Osteocyte (in vitro differentiated cells): ENCODE measurements at regions not wholly inside any gene's neighbourhood (a gene's known extent, or its start where the extent isn't known, plus 50 kb on each side); places are given as distances from the start of the nearest gene placed in this dataset.

Experiments
- DNase-seq: peaks from one replicate; pipeline ENCODE4 v3.0.0; 2021; ENCODE audit warnings: mixed read lengths; ENCODE audit not compliant: unreplicated experiment; ENCODE audit errors: extremely low spot score
- H3K27ac Mint-ChIP-seq: one replicate; pipeline ENCODE4 v1.8.0; 2021; ENCODE audit warnings: mild to moderate bottlenecking, mixed read lengths; ENCODE audit not compliant: unreplicated experiment
- H3K27me3 Mint-ChIP-seq: one replicate; pipeline ENCODE4 v1.8.0; 2021; ENCODE audit warnings: mixed read lengths; ENCODE audit not compliant: unreplicated experiment
- H3K36me3 Mint-ChIP-seq: one replicate; pipeline ENCODE4 v1.8.0; 2021; ENCODE audit warnings: mixed read lengths; ENCODE audit not compliant: unreplicated experiment
- H3K4me1 Mint-ChIP-seq: one replicate; pipeline ENCODE4 v1.8.0; 2021; ENCODE audit warnings: mixed read lengths; ENCODE audit not compliant: unreplicated experiment
- H3K4me3 Mint-ChIP-seq: one replicate; pipeline ENCODE4 v1.8.0; 2021; ENCODE audit warnings: mild to moderate bottlenecking, moderate library complexity, mixed read lengths; ENCODE audit not compliant: unreplicated experiment
- H3K9me3 Mint-ChIP-seq: one replicate; pipeline ENCODE4 v1.8.0; 2021; ENCODE audit warnings: mixed read lengths; ENCODE audit not compliant: unreplicated experiment
- TF ChIP-seq, protein P1 (sequence below): fragments of 200-600 bp; sonication (generic); IDR thresholded peaks from 2 replicates; pipeline ENCODE4 v1.5.0; 2021; ENCODE audit warnings: antibody characterized with exemption, mild to moderate bottlenecking, moderate library complexity

DNA sequence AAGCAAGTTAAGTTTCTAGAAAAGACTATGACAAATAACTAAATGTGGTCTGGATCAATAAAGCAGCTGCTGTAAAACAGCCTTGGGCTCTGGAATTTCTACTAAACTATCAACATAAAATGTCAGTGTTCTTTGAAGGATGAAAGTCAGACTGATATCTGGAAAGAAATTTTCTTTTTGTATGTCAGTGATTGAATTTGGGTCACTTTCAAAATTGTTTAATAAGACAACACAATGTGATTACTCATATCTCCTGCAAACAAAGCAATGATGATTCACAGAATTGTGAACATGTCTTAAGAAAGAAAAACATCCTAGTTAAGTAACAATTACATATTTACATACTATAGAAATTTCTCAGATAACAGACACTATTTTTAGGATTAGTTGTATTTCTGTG lies 826.4 kb downstream of the PLA2G4A start:
- no peaks in the 10 kb centered on the region for H3K27me3 Mint-ChIP-seq
- DNase-seq = no peak
- no peak overlapping the region for H3K27ac Mint-ChIP-seq
- peaks cover 5% of the 10 kb centered on the region for H3K4me1 Mint-ChIP-seq
- TF ChIP-seq, protein P1, sequence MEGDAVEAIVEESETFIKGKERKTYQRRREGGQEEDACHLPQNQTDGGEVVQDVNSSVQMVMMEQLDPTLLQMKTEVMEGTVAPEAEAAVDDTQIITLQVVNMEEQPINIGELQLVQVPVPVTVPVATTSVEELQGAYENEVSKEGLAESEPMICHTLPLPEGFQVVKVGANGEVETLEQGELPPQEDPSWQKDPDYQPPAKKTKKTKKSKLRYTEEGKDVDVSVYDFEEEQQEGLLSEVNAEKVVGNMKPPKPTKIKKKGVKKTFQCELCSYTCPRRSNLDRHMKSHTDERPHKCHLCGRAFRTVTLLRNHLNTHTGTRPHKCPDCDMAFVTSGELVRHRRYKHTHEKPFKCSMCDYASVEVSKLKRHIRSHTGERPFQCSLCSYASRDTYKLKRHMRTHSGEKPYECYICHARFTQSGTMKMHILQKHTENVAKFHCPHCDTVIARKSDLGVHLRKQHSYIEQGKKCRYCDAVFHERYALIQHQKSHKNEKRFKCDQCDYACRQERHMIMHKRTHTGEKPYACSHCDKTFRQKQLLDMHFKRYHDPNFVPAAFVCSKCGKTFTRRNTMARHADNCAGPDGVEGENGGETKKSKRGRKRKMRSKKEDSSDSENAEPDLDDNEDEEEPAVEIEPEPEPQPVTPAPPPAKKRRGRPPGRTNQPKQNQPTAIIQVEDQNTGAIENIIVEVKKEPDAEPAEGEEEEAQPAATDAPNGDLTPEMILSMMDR = no peak
- no peak overlapping the region for H3K4me3 Mint-ChIP-seq
- no peaks in the 10 kb centered on the region for H3K36me3 Mint-ChIP-seq
- H3K9me3 Mint-ChIP-seq = no peaks in the 10 kb centered on the region

DNA sequence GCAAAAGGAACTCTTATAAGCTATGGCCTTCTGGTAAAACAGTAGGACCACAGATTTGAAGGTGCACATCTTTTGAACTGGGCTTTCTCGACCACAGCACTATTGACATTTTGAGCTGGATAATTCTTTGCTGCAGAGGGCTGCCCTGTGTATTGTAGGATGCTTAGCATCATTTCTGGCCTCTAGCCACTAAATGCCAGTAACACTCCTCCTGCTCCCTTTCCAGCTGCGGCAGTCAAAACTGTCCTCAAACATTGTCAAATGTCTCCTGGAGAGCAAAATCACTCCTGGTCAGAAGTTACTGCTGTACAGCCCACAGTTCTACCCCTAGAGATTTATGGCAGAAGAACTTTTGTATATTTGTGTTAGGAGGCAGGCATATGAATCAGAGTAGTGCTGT lies 836.7 kb downstream of the PLA2G4A start:
- TF ChIP-seq, protein P1 = no peak
- no peaks in the 10 kb centered on the region for H3K9me3 Mint-ChIP-seq
- no peak overlapping the region for H3K27ac Mint-ChIP-seq
- H3K4me1 Mint-ChIP-seq = no peaks in the 10 kb centered on the region
- DNase-seq = no peak
- no peaks in the 10 kb centered on the region for H3K36me3 Mint-ChIP-seq
- H3K27me3 Mint-ChIP-seq = no peaks in the 10 kb centered on the region
- H3K4me3 Mint-ChIP-seq = no peak overlapping the region

DNA sequence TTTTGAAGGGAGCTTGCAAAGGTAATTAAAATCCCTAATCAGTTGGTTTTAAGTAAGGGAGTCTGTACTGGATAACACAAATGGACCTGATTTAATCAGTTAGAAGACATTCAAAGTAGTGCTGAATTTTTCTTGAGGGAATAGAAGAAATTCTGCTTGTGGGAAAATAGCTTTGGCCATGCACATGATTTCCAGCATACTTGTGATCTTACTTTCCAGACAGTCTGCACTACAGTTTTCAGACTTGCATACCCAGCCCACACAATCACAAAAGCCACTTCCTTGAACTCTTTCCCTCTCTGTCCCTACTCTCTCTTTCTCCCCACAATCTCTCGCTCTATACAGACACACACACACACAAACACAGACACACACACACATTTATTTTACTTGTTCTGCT lies 852.1 kb downstream of the PLA2G4A start:
- no peak overlapping the region for H3K4me3 Mint-ChIP-seq
- TF ChIP-seq, protein P1 = no peak
- no peaks in the 10 kb centered on the region for H3K27me3 Mint-ChIP-seq
- no peaks in the 10 kb centered on the region for H3K36me3 Mint-ChIP-seq
- peaks cover 15% of the 10 kb centered on the region for H3K4me1 Mint-ChIP-seq
- no peaks in the 10 kb centered on the region for H3K9me3 Mint-ChIP-seq
- no peak overlapping the region for H3K27ac Mint-ChIP-seq
- DNase-seq = no peak

DNA sequence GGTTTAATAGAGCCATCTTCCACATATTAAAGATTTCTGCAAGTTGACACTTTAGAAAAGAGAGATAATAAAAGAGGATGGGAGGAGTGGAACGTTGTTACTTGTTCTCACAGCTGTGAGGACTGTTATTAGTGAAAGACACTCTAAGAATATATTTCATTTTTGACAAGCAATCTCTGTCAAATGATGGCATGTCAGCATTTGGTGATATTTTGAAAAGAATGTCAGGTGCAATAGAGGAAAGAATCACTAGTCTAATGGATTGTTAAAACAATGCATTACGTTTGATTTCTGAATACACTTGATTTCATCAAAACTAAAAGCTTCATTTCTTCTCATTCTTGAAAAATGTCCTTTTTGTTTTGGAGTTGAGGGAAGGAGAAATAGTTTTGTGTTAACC lies 853.4 kb downstream of the PLA2G4A start:
- no peak for DNase-seq
- no peak overlapping the region for H3K27ac Mint-ChIP-seq
- H3K4me3 Mint-ChIP-seq = no peak overlapping the region
- peaks cover 18% of the 10 kb centered on the region for H3K4me1 Mint-ChIP-seq
- H3K36me3 Mint-ChIP-seq = no peaks in the 10 kb centered on the region
- H3K27me3 Mint-ChIP-seq = no peaks in the 10 kb centered on the region
- TF ChIP-seq, protein P1 = no peak
- H3K9me3 Mint-ChIP-seq = no peaks in the 10 kb centered on the region

DNA sequence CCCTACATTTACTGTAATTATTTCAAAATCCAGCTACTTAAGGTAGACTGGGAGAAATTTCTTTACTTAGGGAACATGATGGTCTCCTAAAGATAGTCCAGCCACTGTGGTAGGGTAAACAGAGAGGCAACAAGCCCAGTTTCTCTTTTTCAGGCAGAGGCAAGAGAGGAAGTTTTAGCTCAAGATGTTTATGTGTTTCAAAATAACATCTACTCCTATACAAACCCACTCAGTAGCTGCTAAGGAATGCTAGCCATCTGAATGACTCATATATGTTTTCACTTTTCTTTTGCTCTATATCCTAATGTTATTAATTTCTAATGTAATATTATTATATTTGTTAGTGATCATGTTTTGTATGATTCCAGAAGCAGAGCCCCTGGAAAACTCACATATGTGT lies 856.6 kb downstream of the PLA2G4A start:
- Mint-ChIP-seq H3K36me3 (no peaks in the 10 kb centered on the region), H3K9me3 (peaks cover 4% of the 10 kb centered on the region), H3K4me3 (peak overlapping the region; percentile 7), H3K27me3 (no peaks in the 10 kb centered on the region), H3K4me1 (peaks cover 27% of the 10 kb centered on the region), H3K27ac (peak overlapping the region; percentile 91)
- TF ChIP-seq, protein P1 = no peak
- no peak for DNase-seq
